SK-N-MC (cell line): ENCODE measurements at regions not wholly inside any gene's neighbourhood (a gene's known extent, or its start where the extent isn't known, plus 50 kb on each side); places are given as distances from the start of the nearest gene placed in this dataset.

Source experiments
- DNase-seq: peaks from one replicate; pipeline ENCODE4 v3.0.0-alpha.2; 2011; ENCODE audit warnings: low read depth, low spot score
- H3K27ac ChIP-seq: fragments of 200-600 bp; sonication (generic); 2 replicates; pipeline ENCODE4 v1.5.1; 2016; ENCODE audit warnings: mixed run types
- H3K36me3 ChIP-seq: fragments of 200-600 bp; sonication (generic); 2 replicates; pipeline ENCODE4 v1.6.1; 2017; ENCODE audit warnings: antibody characterized with exemption, low read length, mixed read lengths; ENCODE audit not compliant: insufficient read depth
- H3K4me3 ChIP-seq: fragments of 200-600 bp; sonication (generic); 2 replicates; pipeline ENCODE4 v1.5.1; 2016
- H3K9ac ChIP-seq: fragments of 200-600 bp; sonication (generic); 2 replicates; pipeline ENCODE4 v1.8.0; 2017; ENCODE audit warnings: mixed run types, mixed read lengths; ENCODE audit not compliant: insufficient read length
- H3K9me3 ChIP-seq: fragments of 200-600 bp; sonication (generic); 2 replicates; pipeline ENCODE4 v1.6.1; 2017; ENCODE audit warnings: low read depth, mild to moderate bottlenecking, antibody characterized with exemption, low read length, moderate library complexity, mixed read lengths
- EZH2 ChIP-seq: fragments of 200-600 bp; sonication (generic); IDR thresholded peaks from one replicate; pipeline ENCODE4 v1.6.1; 2017; ENCODE audit warnings: antibody characterized with exemption
- FOXP2 ChIP-seq: optimal IDR thresholded peaks from 2 replicates; pipeline ENCODE3; 2011; ENCODE audit warnings: mild to moderate bottlenecking, moderate library complexity; ENCODE audit not compliant: insufficient read depth; ENCODE audit errors: extremely low read length, control extremely low read depth
- POLR2AphosphoS5 ChIP-seq: IDR thresholded peaks from 2 replicates; pipeline ENCODE4 v1.6.1; 2012; ENCODE audit warnings: mild to moderate bottlenecking, low read depth, low read length, borderline replicate concordance

DNA sequence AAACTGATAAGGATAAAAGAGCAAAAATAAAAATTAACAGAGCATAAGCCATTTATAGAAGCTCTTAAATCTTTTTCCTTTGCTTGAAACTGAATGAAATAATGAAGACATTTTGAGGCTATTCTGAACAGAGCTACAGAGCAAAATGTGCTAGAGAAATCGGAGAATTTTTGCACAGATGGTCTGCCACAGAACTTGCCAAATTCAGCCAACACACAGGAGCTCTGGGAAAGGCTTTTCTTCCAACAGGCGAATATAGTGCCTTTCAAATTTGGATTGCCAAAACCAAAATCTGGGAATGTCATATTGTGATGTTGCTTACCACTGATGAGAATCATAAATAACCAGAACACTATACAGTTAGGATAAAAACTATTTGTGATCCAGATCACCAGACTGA lies 406.3 kb downstream of the RPL10L start:
- H3K9ac ChIP-seq, result no peak overlapping the region
- no peak overlapping the region for H3K4me3 ChIP-seq
- H3K9me3 ChIP-seq, result no peaks in the 10 kb centered on the region
- TF ChIP-seq FOXP2, result no peak
- TF ChIP-seq POLR2AphosphoS5, result no peak
- no peak for TF ChIP-seq EZH2
- H3K36me3 ChIP-seq, result no peaks in the 10 kb centered on the region
- DNase-seq, result no peak
- no peak overlapping the region for H3K27ac ChIP-seq

DNA sequence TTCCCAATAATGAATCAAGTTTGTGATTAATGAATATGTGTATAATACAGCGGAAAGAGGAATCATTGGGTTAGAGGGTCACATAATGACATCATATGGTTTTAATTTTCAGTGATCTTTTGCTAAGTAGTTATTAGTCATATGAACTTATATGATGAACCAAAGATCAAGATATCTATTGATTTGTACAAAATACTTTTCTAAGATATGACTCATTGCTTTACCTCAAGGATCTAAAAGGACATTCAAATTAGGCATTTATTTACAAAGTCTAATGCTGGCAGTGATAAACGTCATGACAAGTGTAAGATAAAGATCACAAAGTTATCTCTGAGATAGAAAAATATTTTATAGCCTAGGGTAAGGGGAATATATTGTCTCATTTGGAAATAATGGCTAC lies 417.8 kb downstream of the RPL10L start:
- Histone ChIP-seq H3K9me3 (no peaks in the 10 kb centered on the region), H3K9ac (no peak overlapping the region), H3K27ac (no peak overlapping the region), H3K36me3 (no peaks in the 10 kb centered on the region), H3K4me3 (no peak overlapping the region)
- TF ChIP-seq POLR2AphosphoS5, result no peak
- TF ChIP-seq EZH2, result no peak
- TF ChIP-seq FOXP2, result no peak
- no peak for DNase-seq

DNA sequence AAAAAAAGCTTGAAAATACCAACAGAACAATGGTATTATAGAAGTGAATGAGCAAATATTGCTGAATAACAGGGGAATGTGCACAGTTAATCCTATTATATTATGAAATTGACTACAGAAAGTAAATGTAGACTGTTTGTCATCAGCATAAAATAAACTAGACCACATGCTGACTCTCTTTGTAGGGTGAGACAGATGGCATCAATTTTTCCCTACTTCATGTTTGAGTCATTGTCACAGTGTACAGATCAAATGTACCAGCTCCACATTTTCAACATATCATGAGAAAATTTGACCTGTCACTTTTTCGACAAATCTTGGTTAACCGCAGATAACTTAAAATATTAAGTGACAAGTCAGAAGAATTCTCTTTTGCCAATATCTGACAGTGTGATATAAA lies 421.0 kb downstream of the RPL10L start:
- Histone ChIP-seq H3K9me3 (no peaks in the 10 kb centered on the region), H3K9ac (no peak overlapping the region), H3K27ac (no peak overlapping the region), H3K36me3 (no peaks in the 10 kb centered on the region), H3K4me3 (no peak overlapping the region)
- DNase-seq, result no peak
- TF ChIP-seq EZH2, result no peak
- no peak for TF ChIP-seq POLR2AphosphoS5
- TF ChIP-seq FOXP2, result no peak

DNA sequence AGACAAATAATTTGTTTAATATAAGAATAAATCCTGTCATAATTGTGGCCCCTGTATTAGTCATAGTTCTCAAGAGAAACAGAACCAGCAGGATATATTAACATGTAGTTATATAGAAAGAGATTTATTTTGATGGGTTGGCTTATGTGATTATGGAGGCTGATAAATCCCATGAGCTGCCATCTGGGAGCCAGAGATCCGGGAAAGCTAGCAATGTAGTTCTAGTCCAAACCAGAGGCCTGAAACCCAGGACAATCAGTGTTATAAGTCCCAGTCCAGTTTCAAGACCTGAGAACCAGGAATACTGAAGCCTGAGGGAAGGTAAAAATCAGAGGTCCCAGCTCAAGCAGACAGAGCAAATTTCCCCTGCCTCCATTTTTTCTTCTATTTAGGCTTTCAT lies 435.8 kb downstream of the RPL10L start:
- no peak overlapping the region for H3K4me3 ChIP-seq
- DNase-seq, result no peak
- H3K9me3 ChIP-seq, result no peaks in the 10 kb centered on the region
- no peaks in the 10 kb centered on the region for H3K36me3 ChIP-seq
- H3K9ac ChIP-seq, result no peak overlapping the region
- no peak overlapping the region for H3K27ac ChIP-seq
- TF ChIP-seq FOXP2 (no peak), POLR2AphosphoS5 (no peak)

DNA sequence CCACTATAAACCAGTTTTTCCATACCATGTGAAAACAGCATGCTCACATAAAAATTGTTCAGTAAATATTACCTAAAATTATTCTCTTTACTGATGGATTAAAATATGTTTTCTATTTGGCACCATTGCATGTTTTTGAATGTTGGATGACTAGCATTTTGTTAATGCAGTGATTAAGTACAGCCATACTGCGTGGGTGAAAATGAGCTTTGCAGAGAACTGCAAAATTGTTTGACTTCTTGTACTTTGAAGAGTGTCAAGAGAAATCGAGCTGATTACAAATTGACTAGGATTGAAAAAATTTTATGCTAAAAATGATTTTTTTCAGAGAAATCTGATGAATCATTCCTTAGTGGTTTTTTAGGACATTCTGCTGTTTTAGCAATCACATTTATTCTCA lies 452.9 kb downstream of the RPL10L start:
- DNase-seq, result no peak
- H3K36me3 ChIP-seq, result no peaks in the 10 kb centered on the region
- H3K4me3 ChIP-seq, result no peak overlapping the region
- H3K27ac ChIP-seq, result no peak overlapping the region
- no peaks in the 10 kb centered on the region for H3K9me3 ChIP-seq
- TF ChIP-seq FOXP2 (no peak), POLR2AphosphoS5 (no peak), EZH2 (no peak)
- H3K9ac ChIP-seq, result no peak overlapping the region

DNA sequence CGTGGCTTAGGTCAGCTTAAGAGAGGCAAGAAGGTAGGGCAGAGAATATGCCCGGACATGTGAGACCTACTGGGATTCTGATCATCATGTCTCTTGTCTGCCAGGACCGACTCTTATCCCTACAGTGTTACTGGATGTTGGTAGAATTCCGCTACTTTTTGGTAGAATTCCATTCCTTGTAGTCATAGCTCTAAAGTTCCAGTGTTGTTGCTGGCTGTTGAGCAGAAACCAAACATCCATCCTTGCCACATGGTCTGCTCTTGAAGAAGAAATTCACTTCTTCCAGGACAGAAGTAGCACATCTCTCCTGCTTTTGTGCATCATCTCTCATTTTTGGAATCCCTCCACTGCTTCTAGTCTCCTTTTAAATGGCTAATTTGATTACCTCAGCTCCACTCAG lies 453.7 kb downstream of the RPL10L start:
- Histone ChIP-seq H3K36me3 (no peaks in the 10 kb centered on the region), H3K9me3 (no peaks in the 10 kb centered on the region), H3K9ac (no peak overlapping the region), H3K4me3 (no peak overlapping the region), H3K27ac (no peak overlapping the region)
- no peak for DNase-seq
- TF ChIP-seq EZH2 (no peak), POLR2AphosphoS5 (no peak)
